ENCODE measurements at regions not wholly inside any gene's neighbourhood (a gene's known extent, or its start where the extent isn't known, plus 50 kb on each side); places are given as distances from the start of the nearest gene placed in this dataset.

DNA sequence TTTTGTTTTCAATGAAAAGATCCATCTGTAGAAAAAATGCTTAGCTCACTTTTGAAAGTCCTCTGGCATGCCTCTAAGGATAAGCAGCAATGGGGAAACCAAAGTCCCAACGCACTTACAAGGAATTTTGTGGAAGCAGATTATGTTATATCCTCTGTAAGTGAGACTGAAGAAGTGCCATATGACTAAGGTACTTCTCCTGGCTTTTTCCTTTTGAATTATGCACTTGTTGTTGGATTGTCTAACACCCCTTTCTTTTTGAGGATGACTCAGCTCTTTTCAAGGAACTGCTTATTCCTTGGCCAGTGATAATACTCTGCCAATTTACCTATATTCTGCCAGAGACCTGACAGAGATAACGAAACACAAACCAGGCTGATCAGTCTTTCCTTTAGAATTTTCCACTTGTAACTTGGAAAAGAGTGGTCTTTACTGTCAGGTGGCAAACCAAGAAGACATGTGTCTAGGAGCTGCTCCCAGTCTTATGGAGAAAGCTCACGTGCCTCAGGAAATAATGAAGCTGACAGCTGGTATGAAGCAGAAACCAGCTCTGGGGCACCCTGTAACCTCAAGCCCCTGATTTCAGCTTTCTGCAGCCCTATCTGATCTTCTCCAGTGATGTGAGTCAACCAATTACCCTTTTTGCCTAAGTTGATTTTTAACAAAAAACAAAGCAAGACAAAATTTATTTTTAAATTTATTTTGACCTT lies 290.8 kb upstream of the FBXL7 start:
- no peak for DNase-seq (ENCODE audit: low read depth in 2 of 2)

DNA sequence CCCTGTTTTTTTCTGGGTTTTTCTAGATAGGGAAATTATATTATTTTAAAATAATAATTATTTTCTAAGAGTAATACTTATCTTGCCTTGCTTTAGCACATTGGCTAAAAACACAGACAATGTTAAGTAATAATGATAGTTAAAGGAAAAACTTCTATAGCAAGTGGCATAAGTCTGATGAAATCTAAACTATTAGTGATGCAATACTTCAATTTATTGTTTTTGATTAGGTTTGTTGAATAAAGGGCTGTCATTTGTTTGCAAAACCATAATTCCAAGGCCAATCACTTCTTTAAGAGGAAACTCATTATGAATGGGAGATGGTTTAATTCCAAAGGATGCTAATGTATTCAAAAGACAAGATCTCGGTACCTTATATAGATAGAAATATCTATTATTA lies 293.8 kb upstream of the FBXL7 start:
- DNase-seq (ENCODE audit: low read depth in 2 of 2), result no peak

DNA sequence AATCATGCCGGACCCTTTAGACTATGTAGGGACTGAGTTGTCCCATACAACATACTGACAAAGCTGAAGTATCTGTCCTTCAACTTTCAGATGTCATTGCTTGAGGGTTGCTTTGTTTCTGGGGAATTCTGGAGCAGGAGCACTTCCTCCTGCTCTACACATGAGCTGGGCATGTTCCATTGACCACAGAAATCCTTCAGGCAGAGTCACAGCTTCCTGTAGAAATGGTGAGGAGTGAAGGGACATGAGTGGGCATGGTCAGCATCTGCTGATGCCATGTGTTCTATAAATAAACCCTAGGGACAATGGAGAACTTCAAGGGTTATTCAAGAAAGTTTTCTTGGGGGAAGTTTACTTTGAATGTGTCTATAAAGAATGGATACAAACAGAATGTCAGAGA lies 296.6 kb upstream of the FBXL7 start:
- DNase-seq (ENCODE audit: low read depth in 2 of 2), result no peak

DNA sequence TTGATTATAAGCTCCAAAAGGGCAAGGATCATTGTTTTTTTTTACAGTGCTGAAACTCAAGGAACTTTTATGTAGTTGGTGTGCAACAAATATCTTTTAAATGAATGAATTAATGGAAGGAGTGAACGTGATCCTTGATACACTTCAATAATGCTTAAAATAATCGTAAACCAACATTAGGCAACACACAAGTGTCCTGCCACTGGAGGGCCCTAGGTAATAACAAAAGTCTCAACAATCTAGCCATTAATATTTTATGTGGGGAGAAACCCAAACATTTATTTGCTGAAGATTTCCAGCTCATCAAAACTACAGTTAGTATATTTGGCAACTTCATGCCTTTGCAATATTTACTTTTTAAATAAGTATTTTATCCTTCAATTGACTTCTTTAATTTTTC lies 309.0 kb upstream of the FBXL7 start:
- no peak for DNase-seq (ENCODE audit: low read depth in 2 of 2)

DNA sequence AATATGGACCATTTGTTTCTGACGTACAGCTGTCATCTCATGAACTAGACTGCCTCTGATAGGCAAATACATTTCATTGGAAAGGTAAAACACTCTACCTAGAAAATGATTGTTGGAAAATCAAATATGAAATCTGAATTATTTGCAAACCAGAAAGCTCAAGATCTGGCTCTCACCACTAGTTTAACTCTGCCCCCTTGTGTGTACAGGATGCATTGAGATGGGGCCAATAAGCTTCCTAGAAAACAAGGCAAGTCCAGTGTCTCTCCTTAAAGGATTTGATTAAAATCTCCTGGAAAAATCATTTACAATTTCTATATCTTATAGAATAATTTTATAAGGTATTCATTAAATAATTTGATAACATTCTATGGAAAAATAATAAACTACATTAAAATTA lies 311.9 kb upstream of the ANKH start:
- DNase-seq (ENCODE audit: low read depth in 2 of 2), result no peak

DNA sequence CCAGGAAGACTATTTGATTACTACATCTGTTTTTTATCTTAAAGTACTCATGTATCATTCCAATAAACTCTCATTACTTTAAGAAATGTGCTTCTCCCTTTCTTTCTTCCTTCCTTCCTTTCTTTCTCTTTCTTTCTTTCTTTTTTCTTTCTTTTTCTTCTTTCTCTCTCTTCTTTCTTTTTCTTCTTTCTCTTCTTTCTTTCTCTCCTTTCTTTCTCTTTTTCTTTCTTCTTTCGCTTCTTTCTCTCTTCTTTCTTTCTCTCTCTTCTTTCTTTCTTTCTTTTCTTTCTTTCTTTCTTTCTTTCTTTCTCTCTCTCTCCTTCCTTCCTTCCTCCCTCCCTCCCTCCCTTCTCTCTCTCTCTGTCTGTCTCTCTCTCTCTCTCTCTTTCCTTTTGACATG lies 298.6 kb upstream of the ANKH start:
- DNase-seq (ENCODE audit: low read depth in 2 of 2), result no peak

DNA sequence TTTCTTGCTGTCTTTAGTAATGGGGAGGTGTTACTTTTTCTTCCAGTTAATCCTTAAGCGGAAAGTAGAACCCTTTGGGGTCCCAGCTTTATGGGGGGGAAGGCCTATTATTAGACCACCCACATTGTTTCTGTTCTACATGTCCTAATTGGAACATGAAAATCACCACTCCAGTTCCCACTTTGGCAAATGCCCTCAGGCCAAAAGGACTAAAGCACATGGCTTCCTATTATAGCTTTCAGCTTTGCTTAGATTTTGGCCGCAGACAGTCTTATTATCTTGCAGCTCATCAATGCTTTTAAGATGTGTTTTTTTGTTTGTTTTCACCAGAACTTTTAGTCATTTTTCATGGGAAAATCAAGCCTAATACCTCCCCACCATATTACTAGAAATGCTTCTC lies 296.8 kb upstream of the ANKH start:
- DNase-seq (ENCODE audit: low read depth in 2 of 2), result no peak

DNA sequence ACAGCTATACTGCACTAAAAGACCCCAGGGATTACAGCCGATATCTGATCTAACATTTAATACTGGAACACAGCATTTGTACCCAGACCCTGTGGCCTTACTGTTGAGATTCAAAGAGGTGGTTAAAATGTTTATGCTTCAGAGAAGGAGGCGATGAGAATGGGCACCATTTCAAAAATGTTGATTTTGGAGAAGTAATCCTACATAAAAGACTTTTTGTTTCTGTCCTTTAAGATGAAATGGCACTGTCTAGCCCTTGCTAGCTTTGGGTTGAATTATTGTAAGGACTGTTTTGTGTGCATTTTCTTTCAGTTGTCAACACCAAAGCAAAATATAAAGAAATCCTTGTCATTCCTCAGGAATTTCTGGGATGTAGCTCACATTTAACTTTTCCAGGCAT lies 288.5 kb upstream of the ANKH start:
- no peak for DNase-seq (ENCODE audit: low read depth in 2 of 2)

DNA sequence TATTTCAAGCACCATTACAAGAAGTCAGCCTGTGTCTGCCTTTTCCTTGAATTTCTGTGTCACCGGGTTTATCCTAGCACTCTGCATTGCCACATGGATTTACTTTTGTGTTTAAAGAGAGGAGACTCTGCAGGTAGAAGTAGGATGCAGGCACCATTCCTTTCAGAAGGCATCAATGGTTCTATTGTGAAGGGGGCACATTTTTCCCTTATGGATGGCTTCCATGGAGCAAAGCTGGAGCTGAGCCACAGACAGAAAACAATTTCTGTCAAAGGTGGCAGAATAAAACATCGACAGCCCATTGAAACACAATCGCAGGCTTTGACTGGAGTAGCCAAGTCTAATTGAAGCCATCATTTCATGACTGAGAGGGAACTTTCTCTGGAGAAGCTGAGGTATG lies 288.0 kb upstream of the ANKH start:
- no peak for DNase-seq (ENCODE audit: low read depth in 2 of 2)

DNA sequence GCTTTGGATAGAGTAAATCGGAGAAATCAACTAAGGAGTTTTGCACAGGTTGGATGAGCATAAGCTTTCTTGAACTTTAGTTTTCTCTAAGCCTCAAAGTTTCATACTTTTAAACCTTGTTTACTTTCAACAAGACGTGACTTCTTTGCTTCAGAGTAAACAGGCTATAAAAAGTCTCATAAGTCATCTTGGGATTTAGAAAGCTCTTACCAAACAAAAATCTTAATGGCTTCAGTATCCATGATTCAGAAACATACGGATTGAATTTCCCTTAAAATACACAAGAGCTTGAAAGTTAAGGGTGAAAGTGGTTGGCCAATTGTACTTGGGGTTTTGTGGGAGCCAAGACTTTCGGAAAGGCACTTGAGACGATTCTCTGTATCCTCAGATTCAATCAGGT lies 270.9 kb upstream of the ANKH start:
- DNase-seq (ENCODE audit: low read depth in 2 of 2), result no peak

DNA sequence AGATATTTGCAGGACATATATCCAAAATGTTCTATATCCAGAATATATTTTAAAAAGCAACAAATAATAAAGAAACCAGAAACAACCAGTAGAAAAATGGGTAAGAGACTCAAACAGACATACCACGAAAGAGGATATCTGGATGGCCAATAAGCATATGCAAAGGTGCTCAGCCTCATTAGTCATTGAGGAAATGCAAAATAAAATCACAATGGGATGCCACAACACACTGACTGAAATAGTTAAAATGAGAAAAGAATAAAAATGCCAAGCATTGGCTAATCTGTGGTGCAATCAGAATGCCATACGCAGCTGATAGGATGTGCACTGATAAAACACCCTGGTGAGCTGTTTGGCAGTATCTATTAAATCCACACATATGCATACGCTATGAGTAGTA lies 265.8 kb upstream of the ANKH start:
- DNase-seq (ENCODE audit: low read depth in 2 of 2), result no peak

DNA sequence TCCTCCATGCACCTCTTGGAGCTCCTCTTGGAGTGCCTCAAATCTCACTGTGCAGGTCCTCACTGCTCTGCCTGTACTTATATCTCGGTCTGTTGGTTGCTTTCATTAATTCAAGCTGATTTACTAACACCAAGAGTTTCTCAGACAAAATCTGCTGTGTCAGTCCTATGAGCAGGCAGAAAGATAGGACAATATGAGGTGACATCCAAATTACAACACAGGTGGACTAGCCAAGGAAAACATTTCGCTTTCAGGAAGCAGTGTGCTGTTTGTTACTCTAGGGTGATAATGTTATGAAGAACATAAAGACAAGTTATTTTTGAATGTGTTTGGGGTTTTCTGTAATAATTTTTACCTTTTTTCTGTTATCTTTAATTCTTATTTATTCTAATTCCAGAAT lies 264.1 kb upstream of the ANKH start:
- no peak for DNase-seq (ENCODE audit: low read depth in 2 of 2)

DNA sequence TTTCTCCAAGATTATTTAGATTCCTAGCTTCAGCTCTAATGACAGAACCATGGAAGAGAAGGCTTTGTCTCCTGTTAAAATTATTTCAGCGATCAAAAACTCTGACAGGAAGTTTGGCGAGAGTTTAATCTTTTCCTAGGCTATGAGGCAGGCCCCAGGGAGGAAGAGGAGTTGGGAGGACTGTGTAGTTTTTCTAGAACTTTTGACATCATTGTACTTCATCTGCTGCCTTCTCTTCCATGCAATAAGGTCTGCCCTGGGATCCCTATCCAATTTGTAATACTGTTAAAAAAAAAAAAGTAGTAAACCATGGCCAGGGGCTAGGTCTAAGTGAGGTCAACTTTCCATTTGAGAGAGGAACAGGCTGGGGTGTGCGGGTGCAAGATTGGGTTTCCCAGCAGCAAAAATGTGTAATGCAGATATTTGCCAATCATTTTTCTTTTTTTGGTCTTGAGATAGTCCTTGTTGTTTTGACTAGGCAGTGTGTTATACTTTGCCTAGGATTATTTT lies 261.9 kb upstream of the ANKH start:
- DNase-seq (ENCODE audit: low read depth in 2 of 2), result no peak

DNA sequence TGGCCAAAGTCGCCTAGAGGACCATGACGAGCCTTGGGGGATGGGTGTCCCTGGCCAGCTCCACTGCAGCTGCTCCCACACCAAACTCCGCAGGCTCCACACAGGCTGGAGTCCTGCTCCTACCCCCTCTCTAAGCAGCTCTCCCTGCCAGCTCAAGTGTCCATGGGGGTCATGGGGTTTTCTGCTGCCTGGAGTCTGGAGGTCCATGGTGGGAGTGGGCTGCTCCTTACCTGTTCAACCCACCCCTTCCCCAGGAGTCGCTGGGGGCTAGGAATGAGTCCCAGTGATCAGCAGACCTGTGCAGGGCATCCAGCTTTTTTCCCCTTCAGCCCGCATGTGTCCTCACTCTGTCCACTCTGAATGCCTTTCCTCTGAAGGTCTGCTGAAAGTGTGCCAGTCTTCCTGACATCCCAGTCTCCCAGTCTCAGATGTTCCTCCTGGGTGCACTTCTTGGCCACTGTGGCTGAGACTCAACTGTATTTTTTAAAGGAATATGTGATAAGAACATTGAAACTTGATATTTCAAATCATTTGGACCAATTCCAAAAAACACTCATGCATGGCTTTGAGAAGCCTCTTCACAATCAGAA lies 261.3 kb upstream of the ANKH start:
- no peak for DNase-seq (ENCODE audit: low read depth in 2 of 2)

DNA sequence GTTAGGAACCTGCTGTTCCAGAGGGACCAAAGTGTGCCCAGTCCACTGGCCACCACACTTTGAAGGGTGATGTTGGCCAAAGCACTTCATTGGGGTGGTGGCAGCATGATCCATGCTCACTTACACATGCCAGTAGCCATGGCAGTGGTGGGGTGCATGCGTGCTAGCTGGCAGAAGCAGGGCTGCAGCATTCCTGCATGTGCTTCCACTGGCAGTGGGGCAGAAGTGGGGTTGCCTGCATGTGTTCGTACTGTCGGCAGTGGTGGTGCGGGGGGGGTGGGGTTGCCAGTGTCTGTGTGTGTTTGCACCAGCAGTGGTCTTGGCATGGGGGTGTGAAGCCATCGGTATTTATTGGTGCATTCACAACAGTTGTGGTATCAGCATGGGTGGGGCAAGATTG lies 260.3 kb upstream of the ANKH start:
- DNase-seq (ENCODE audit: low read depth in 2 of 2), result no peak

DNA sequence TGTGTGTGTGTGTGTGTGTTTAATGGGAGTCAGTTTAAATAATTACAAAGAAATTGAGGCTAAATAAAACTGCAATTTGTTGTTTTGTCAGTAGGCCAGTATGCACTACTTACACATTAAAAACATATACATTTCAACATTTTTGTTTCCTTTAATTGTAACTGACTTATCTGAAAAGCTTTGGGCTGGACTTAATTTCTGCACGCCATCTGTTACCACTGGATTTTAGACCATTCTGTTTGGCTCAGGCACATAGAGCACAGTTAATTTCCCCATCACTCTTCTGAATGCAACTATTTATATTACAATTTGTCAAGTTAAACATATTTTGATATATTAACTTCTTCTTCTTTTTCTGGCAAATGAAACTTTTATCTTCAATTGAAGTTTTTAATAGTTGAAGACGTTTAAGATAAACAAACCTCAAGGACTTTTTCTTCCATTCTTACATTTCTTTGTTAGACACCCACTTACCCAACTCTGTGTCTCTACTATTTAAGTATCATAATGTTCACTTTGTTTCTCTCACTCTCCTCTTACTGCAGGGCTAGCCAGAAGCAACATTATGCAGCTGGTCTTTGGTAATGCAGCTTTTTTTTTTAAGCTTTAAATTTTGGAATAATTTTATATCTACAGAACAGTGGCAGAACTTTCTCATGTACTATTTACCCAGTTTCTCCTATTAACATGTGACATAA lies 253.4 kb upstream of the ANKH start:
- no peak for DNase-seq (ENCODE audit: low read depth in 2 of 2)

DNA sequence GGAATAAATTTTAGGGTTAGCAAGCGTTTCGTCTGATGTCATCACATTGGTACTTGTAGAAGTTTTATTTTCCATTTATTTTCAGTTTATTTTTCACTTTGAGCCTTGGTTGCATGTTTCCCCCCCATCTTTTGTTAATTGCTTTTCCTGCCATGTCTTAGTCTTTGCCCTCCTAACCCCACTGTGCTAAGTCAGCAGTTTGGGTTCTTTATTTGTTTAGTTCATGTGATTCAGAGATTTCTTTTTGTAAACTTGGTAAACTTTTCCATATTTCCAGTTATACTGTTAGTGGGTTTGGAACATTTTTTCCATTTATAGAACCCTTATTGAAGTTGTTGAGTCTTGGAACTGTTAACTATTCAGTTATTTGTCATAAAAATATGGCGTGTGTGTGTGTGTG lies 252.9 kb upstream of the ANKH start:
- DNase-seq (ENCODE audit: low read depth in 2 of 2), result no peak

DNA sequence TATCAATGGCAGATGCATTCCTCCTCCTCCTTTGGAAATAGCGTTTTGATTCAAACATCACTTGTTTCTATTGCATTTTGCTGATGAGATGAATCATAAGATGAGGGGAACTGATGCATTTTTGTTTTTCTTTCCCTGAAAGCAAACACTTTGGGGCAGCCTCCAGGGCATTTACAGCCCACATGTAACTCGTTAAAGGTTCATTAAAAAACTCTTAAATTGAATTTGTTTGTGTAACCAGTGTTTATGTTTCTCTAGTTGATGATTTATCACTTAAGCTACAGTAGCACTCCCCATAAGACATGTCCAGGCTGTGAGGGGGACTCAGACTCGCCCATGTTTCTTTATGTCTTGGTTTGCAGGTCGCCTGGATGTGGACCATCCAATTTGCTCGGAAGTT lies 246.1 kb upstream of the ANKH start:
- no peak for DNase-seq (ENCODE audit: low read depth in 2 of 2)

DNA sequence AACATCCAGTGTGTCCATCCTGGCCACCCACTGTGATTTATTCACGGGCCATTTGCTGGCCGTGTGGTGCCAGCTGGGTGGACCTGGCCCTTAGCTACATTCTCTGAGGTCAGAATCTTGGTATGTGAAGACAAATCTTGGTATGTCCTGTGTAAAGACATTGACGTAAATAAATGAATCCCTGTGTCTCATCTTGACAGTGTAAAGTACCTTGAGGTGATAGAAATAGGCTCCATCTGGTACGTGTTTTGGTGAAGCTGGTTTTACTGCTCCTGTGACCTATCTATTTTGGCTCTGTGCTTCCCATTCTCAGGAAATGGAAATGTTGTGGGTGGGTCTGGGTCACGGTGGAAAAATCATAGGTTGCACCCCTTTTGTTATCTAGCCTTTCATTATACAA lies 245.4 kb upstream of the ANKH start:
- no peak for DNase-seq (ENCODE audit: low read depth in 2 of 2)

DNA sequence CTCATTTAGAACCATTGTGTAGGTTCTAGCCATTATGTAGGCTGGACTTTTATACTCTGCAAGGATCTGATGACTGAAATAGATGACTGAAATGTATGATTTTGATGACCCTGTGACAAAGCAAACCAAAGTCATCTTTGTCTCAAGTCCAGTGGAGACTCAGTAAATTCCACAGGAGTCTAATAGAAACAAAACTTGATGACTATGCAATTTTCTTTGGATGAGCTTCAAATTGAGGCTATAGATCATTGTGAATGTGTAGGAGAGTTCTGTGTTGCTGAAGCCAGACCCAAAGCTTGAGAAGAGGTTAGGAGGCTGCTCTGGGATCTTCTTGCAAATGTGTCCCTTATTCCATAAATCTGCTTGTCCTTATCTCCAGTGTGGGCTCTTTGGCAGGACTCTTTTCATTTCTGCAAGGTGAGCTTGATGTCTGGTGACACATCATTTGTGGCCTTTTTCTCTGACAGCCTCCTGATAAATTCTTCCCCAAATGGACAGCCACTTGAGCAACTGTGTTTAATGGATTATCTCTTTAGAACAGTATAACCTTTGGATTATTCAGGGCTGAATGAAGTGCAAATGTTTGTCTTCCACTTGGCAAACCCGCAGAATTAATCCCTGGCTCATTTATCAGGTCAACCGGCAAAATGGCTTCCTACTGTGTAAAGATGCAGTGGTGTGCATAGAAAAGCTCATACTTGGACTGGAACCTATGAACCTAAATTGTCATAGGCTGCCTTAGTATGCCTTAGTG lies 235.1 kb upstream of the ANKH start:
- no peak for DNase-seq (ENCODE audit: low read depth in 2 of 2)

DNA sequence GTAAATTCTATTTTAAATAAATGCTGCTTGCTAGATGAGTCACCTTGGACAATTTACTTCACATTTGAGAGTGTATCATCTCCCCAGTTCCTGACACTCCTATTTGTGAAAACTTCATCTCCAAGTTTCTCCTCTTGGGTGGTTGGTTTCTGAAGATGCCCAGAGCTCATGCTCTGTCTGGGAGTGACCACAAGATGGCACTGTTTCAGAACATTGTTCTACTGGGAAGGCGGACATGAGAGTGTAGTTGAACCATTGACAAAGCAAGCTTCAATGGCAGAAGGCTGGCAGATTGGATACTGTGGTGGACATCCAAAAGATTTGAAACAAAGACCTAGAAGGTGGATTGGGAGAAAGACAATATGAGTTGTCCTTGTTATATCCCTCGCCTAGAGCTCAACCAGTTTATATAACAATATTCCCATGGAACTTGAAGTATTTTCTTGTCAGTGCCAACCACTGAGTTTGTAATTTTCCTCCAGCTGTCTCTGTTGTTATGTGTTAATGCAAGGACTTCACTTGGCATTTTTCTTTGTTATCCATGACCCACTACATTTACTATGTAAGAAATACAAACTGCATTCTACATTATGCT lies 234.3 kb upstream of the ANKH start:
- DNase-seq (ENCODE audit: low read depth in 2 of 2), result no peak

DNA sequence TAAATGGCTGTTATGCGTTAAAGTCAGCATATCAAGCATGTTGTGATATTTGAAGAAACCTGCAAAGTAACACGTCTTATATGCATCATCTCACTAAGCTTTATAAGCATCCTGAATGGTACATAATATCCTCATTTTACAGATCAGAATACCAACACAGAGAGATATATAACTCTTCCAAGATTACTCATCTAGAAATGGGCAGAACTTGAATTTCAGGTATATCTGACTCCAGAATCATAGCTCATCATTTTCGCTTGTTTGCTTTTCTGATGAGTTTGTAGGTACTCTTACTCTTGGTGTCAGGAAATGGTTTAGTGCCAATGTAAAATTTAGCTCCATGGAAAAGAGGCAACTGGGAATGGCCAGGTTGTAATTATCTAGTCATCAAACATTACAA lies 232.3 kb upstream of the ANKH start:
- no peak for DNase-seq (ENCODE audit: low read depth in 2 of 2)

Data from stimulated activated CD8-positive, alpha-beta memory T cell treated with anti-CD3 and anti-CD28 coated beads, Interleukin-7, amount 100 ng/mL, for 4 hours (primary cell).